HG02571 (cell line): ENCODE measurements at regions not wholly inside any gene's neighbourhood (a gene's known extent, or its start where the extent isn't known, plus 50 kb on each side); places are given as distances from the start of the nearest gene placed in this dataset.

ENCODE experiments used
- ATAC-seq: cut with Tn5 transposase; IDR thresholded peaks from one replicate; pipeline ENCODE4 v1.9.1; 2021; ENCODE audit warnings: mild to moderate bottlenecking, moderate library complexity; ENCODE audit not compliant: unreplicated experiment

GRCh38 chr12:28876196-28876798, 272.8 kb upstream of the FAR2 start:
- no peak for ATAC-seq

GRCh38 chr12:28877854-28878253, 271.2 kb upstream of the FAR2 start:
- no peak for ATAC-seq

GRCh38 chr12:28878629-28879028, 270.4 kb upstream of the FAR2 start:
- no peak for ATAC-seq

GRCh38 chr12:28879379-28879778, 269.7 kb upstream of the FAR2 start:
- no peak for ATAC-seq

GRCh38 chr12:28882444-28882843, 266.6 kb upstream of the FAR2 start:
- no peak for ATAC-seq

- no peak for ATAC-seq
Measured at GRCh38 chr12:28883406-28883997, 265.6 kb upstream of the FAR2 start.

GRCh38 chr12:28884904-28885679, 264.0 kb upstream of the FAR2 start:
- no peak for ATAC-seq

- no peak for ATAC-seq
Measured at GRCh38 chr12:28885928-28886327, 263.1 kb upstream of the FAR2 start.

- ATAC-seq = no peak
Measured at GRCh38 chr12:28887461-28887990, 261.6 kb upstream of the FAR2 start.

- no peak for ATAC-seq
Measured at GRCh38 chr12:28890664-28891063, 258.4 kb upstream of the FAR2 start.

GRCh38 chr12:28891126-28891525, 258.0 kb upstream of the FAR2 start:
- ATAC-seq = no peak

GRCh38 chr12:28893365-28893764, 255.7 kb upstream of the FAR2 start:
- ATAC-seq = no peak

- no peak for ATAC-seq
Measured at GRCh38 chr12:28893856-28894255, 255.2 kb upstream of the FAR2 start.

- no peak for ATAC-seq
Measured at GRCh38 chr12:28896421-28896820, 252.7 kb upstream of the FAR2 start.

GRCh38 chr12:28898038-28898437, 251.0 kb upstream of the FAR2 start:
- ATAC-seq = no peak

- no peak for ATAC-seq
Measured at GRCh38 chr12:28899951-28900350, 249.1 kb upstream of the FAR2 start.

- no peak for ATAC-seq
Measured at GRCh38 chr12:28905220-28905955, 243.7 kb upstream of the FAR2 start.

GRCh38 chr12:28908646-28909045, 240.4 kb upstream of the FAR2 start:
- ATAC-seq = no peak

- no peak for ATAC-seq
Measured at GRCh38 chr12:28909291-28909690, 239.8 kb upstream of the FAR2 start.

- no peak for ATAC-seq
Measured at GRCh38 chr12:28925719-28926376, 223.2 kb upstream of the FAR2 start.

- no peak for ATAC-seq
Measured at GRCh38 chr12:28930704-28931103, 218.4 kb upstream of the FAR2 start.
